ENCODE measurements at regions not wholly inside any gene's neighbourhood (a gene's known extent, or its start where the extent isn't known, plus 50 kb on each side); places are given as distances from the start of the nearest gene placed in this dataset.

DNA sequence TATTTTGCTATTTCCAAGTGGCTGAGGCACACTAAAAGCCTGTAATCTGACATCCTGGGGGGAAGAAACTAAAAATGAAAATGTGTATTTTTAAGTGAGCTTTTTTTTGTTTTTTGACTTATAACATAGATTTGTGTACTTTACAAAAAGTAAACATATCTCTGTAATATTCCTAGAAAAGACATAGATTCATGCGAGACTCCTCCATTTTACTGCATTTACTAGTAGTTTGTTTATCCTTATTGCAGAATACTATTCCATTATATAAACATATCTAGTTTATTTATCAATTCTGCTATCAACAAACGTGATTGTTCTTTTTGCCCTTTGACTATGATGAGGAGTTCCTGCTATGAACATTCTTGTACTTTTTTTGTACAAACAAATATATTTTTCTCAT, 67.8 kb upstream of the PLSCR5 start:
- no peak overlapping the region for H3K4me3 ChIP-seq (ENCODE audit: insufficient read depth, low read length, poor library complexity, severe bottlenecking)
- H3K9ac ChIP-seq (ENCODE audit: low read length) = no peak overlapping the region
- TF ChIP-seq, protein P1, sequence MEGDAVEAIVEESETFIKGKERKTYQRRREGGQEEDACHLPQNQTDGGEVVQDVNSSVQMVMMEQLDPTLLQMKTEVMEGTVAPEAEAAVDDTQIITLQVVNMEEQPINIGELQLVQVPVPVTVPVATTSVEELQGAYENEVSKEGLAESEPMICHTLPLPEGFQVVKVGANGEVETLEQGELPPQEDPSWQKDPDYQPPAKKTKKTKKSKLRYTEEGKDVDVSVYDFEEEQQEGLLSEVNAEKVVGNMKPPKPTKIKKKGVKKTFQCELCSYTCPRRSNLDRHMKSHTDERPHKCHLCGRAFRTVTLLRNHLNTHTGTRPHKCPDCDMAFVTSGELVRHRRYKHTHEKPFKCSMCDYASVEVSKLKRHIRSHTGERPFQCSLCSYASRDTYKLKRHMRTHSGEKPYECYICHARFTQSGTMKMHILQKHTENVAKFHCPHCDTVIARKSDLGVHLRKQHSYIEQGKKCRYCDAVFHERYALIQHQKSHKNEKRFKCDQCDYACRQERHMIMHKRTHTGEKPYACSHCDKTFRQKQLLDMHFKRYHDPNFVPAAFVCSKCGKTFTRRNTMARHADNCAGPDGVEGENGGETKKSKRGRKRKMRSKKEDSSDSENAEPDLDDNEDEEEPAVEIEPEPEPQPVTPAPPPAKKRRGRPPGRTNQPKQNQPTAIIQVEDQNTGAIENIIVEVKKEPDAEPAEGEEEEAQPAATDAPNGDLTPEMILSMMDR (IDR thresholded peaks at IDR 0.05; ENCODE audit: insufficient read depth, low read length, poor library complexity, severe bottlenecking) = no peak
- no peak for TF ChIP-seq EZH2phosphoT487 (conservative IDR thresholded peaks at IDR 0.05; ENCODE audit: low read length)
- no peaks in the 10 kb centered on the region for H3K36me3 ChIP-seq (ENCODE audit: low read length)
- H4K20me1 ChIP-seq (ENCODE audit: low read depth, low read length) = no peaks in the 10 kb centered on the region
- H3K27ac ChIP-seq (ENCODE audit: low read depth, low read length) = no peak overlapping the region
- H3K27me3 ChIP-seq (ENCODE audit: low read length) = no peaks in the 10 kb centered on the region
- no peaks in the 10 kb centered on the region for H3K9me3 ChIP-seq (ENCODE audit: insufficient read depth, low read length)
- H3K9me2 ChIP-seq (replicated peaks; ENCODE audit: insufficient read depth, low read length) = no peaks in the 10 kb centered on the region
- no peak overlapping the region for H3K4me2 ChIP-seq (ENCODE audit: low read depth, low read length, poor library complexity, severe bottlenecking)
- H3K79me2 ChIP-seq (ENCODE audit: insufficient read depth, low read length) = no peaks in the 10 kb centered on the region
- H3F3A ChIP-seq (ENCODE audit: insufficient read depth) = no peaks in the 10 kb centered on the region
- no peak overlapping the region for H2AFZ ChIP-seq (ENCODE audit: low read depth, low read length, severe bottlenecking)

DNA sequence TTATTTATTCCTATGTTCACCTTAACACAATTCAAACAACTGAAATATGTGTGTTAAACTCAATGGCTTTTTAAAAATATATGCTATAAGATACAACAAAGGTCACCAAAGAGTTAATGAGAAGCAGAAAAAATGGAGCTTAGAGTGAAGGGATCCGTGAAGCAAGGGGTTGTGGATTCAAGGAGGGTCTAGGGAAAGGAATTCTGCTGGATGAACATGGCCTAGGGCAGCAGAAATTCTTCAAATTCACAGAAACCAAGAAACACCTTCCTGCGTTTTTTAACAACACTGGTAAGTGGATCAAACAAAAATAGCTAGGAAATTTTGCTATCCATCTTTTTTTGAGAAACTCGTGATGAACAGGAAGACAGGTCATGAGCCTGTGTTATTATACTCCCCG, 59.3 kb upstream of the PLSCR5 start:
- TF ChIP-seq, protein P1 (IDR thresholded peaks at IDR 0.05; ENCODE audit: insufficient read depth, low read length, poor library complexity, severe bottlenecking) = no peak
- TF ChIP-seq EZH2phosphoT487 (conservative IDR thresholded peaks at IDR 0.05; ENCODE audit: low read length) = no peak
- Histone ChIP-seq H3F3A (ENCODE audit: insufficient read depth) (no peaks in the 10 kb centered on the region), H3K27ac (ENCODE audit: low read depth, low read length) (no peak overlapping the region), H3K9me2 (replicated peaks; ENCODE audit: insufficient read depth, low read length) (no peaks in the 10 kb centered on the region), H3K27me3 (ENCODE audit: low read length) (no peaks in the 10 kb centered on the region), H4K20me1 (ENCODE audit: low read depth, low read length) (no peaks in the 10 kb centered on the region), H3K4me3 (ENCODE audit: insufficient read depth, low read length, poor library complexity, severe bottlenecking) (no peak overlapping the region), H2AFZ (ENCODE audit: low read depth, low read length, severe bottlenecking) (no peak overlapping the region), H3K4me2 (ENCODE audit: low read depth, low read length, poor library complexity, severe bottlenecking) (no peak overlapping the region), H3K9me3 (ENCODE audit: insufficient read depth, low read length) (no peaks in the 10 kb centered on the region), H3K9ac (ENCODE audit: low read length) (no peak overlapping the region), H3K36me3 (ENCODE audit: low read length) (no peaks in the 10 kb centered on the region), H3K79me2 (ENCODE audit: insufficient read depth, low read length) (no peaks in the 10 kb centered on the region)

DNA sequence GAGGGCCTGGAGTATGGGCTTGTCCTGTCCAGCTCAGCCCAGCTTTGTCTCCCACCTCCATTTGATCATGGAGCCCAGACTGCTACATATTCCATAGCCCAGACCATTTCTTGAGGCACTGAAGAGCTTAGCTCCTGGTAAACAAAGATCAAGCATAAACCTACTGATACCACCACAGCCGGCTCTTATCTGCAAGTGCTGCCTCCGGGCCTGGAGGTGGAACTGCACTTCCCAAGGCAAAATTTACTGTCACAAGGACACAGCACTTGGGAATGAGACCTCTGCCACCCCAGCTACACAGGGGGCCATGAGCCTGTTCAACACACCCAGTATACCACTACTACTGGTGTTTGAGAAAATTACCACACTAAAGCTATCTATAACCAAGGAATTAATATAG, 53.7 kb upstream of the PLSCR5 start:
- TF ChIP-seq, protein P1 (IDR thresholded peaks at IDR 0.05; ENCODE audit: insufficient read depth, low read length, poor library complexity, severe bottlenecking) = no peak
- TF ChIP-seq EZH2phosphoT487 (conservative IDR thresholded peaks at IDR 0.05; ENCODE audit: low read length) = no peak
- H3K27ac ChIP-seq (ENCODE audit: low read depth, low read length) = no peak overlapping the region
- H3K9ac ChIP-seq (ENCODE audit: low read length) = no peak overlapping the region
- H4K20me1 ChIP-seq (ENCODE audit: low read depth, low read length) = no peaks in the 10 kb centered on the region
- H2AFZ ChIP-seq (ENCODE audit: low read depth, low read length, severe bottlenecking) = no peak overlapping the region
- no peaks in the 10 kb centered on the region for H3F3A ChIP-seq (ENCODE audit: insufficient read depth)
- no peaks in the 10 kb centered on the region for H3K9me2 ChIP-seq (replicated peaks; ENCODE audit: insufficient read depth, low read length)
- H3K79me2 ChIP-seq (ENCODE audit: insufficient read depth, low read length) = no peaks in the 10 kb centered on the region
- H3K36me3 ChIP-seq (ENCODE audit: low read length) = no peaks in the 10 kb centered on the region
- no peaks in the 10 kb centered on the region for H3K27me3 ChIP-seq (ENCODE audit: low read length)
- H3K4me3 ChIP-seq (ENCODE audit: insufficient read depth, low read length, poor library complexity, severe bottlenecking) = no peak overlapping the region
- no peak overlapping the region for H3K4me2 ChIP-seq (ENCODE audit: low read depth, low read length, poor library complexity, severe bottlenecking)
- no peaks in the 10 kb centered on the region for H3K9me3 ChIP-seq (ENCODE audit: insufficient read depth, low read length)
